Dedifferentiated amniotic fluid mesenchymal stem cell (primary cell): ENCODE measurements at regions not wholly inside any gene's neighbourhood (a gene's known extent, or its start where the extent isn't known, plus 50 kb on each side); places are given as distances from the start of the nearest gene placed in this dataset.
A peak's percentile ranks its signal among the peaks of the same experiment; 100 is the strongest.

ENCODE experiments used
- DNase-seq: peaks from one replicate; pipeline ENCODE4 v3.0.0-alpha.2; 2016; ENCODE audit errors: extremely low spot score

DNA sequence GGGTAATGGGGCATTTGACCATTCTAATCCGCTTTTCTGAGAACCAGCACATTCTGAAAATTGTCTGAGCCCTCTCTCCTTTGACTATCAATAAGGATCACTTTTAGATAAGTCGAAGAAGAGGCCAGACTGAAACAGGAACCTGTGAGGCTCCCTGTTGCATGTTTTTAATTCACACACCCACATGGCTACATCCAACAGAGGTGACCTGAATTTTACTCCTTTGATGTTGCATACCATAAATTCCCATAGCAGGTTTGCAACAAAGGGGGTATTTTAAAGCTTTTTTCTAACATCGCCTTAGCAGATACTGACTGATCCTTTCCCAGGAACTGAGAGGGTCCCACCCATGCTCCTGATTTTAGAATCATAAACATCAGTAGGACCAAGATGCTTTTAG lies 450.8 kb downstream of the USP25 start:
- DNase-seq: no peak

DNA sequence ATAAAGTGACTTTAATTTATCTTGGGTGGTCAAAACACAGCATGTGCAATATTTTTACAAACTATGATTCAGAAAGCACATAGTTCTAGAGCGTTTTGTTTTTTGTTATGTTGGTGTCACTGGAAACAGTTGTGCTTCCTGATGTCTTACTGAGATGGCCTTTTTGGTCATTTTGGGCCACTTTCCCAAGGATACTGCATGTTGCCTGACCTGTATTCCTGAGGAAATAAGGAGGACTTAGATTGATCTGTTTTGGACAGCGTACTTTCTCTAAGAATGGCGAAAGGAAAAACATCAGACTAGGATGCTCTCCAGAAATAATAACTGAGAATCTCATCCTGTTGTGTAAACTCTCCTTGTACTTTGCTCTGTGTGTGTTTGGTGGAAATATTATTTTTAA lies 451.2 kb downstream of the USP25 start:
- no peak for DNase-seq

DNA sequence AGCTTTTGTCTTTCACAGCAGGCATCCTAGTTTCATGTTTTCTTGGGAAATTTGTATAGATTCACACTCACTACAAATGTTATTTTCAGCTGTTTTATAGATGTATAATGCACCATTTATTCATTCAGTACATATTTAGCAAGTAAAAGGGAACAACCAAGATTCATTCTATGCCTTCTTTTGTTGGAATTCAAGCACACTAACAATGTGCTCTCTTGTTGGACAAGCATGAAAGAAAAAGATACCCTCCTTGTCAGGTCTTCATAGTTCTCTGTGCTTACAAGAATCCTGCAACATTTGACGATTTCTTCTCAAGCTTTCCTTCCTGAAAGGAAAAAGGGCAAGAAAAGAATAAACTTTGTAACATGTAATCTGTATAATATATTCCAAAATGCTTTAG lies 456.0 kb downstream of the USP25 start:
- DNase-seq: no peak

DNA sequence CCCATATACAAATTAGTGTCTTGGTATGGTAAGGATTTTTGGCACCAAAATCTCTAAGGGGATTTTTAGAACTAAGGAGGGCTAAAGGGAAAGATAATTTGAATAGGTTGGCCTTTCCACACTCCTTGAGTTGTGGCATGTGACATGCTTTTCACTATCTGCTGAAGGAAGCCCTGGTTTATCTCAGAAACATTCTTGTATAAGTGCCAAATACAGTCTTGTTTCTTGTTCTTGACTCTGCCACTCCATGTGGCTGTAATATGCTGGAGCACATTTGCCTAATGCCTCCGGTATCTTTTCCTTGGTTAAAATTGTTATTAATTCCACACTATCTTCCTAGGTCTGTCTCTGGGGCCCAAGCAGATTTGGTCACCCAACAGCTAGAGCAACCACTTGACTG lies 457.0 kb downstream of the USP25 start:
- no peak for DNase-seq

DNA sequence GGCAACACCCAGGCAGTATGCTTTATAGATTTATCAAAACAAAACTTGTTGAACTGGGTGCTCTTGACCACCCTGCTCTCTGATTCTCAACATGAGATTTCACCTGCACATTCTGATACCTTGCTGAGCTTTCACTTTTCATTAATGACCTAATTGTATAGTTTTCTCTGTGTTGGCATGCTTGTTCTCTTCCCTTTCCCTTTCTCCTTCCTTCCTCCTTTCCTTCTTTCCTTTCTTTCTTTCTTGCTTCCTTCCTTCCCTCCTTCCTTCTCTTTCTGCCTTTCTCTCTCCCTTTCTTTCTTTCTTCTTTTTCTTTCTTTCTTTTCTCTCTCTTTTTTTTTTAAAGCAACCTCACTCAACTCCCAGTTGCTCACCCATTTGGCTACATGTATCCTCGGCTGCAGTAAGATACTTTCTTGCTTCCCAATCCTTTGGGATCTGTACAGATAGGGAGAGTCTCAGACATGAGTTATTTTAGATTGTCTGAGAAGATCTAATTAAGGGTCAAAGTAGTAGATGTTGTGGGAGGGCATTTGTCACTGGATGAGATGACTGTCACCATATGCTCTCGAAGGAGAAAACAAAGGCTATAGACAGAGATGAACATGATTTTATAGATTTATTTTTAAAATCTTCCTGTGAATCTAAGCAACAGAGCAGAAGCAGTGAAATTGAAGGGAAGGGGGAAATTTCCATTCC lies 458.0 kb downstream of the USP25 start:
- DNase-seq: no peak

DNA sequence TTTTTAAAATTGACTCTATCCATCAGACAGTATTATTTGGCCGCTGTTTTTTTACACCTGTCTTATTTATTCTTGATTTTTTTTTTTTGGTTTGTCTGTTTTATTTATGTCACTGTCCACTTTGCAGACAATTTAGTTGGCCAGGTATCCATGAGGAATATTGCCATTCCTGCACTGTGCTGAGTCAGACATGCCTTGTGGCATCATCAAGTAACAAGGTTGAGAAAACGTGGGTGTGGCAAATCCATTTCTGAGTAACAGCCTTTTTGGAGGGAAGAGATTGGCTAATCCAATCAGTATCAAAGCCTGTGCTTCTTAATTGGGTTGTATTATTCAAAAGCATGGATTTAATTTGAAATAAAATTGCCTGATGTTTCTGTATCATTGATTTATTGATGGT lies 463.1 kb downstream of the USP25 start:
- DNase-seq: no peak

DNA sequence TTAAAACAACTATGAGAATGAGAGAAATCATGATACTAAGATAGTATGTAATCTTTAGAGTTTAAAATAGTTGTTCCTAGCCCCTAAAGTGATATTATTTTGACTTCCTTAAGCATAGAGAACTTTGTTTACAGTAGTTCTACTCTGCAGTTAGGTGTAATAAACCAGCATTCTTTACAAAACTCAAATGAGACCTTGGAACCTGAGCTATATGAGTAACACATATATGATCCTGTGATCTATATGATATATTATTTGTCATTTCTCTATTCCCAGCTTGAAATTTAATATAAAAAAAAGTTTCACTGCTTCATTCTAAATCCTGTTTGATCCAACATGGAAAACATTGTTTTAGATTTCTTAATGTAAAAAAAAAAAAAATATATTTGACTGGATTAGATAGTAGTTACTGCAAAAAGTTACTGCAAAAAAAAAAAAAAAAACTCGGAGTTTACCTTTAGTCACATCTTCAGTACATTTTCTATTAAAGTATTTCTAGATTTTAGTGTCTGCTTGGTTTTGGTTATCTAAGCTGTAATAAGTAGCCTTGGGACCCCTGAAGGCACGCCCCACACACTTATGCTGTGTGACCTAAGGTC lies 463.8 kb downstream of the USP25 start:
- DNase-seq: no peak

DNA sequence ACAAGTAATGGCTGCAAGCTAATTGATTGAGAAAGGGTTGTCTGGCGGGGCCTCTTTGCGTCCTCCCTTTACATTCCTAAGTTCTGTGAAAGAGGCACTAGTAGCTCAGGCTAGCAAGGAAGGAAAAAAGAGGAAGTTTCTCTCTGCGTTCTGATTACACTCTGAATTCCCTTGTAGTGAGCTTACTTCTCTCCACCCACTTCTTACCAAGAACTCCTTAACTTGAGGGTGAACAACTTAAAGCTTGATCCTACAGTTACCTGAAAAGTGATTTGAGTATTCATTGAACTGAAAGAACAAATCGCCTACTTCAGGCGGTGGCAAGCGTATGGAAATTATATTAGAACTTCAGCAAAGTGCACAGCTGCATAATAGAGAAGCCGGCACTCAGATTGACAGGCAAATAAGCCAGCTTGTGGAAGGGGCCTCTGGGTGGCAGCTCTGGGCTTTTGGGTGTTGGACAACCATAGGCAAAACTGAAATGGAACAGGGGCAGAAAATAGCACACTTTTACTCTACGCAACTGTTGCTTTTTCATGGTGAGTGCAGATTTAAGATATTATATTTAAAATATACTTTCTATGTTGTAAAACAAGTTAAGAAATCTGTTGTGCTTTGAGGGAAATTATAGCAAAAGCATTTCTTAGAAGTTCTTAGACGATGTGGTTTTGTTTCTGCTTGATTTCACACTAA lies 464.5 kb downstream of the USP25 start:
- peak; percentile 80 for DNase-seq

DNA sequence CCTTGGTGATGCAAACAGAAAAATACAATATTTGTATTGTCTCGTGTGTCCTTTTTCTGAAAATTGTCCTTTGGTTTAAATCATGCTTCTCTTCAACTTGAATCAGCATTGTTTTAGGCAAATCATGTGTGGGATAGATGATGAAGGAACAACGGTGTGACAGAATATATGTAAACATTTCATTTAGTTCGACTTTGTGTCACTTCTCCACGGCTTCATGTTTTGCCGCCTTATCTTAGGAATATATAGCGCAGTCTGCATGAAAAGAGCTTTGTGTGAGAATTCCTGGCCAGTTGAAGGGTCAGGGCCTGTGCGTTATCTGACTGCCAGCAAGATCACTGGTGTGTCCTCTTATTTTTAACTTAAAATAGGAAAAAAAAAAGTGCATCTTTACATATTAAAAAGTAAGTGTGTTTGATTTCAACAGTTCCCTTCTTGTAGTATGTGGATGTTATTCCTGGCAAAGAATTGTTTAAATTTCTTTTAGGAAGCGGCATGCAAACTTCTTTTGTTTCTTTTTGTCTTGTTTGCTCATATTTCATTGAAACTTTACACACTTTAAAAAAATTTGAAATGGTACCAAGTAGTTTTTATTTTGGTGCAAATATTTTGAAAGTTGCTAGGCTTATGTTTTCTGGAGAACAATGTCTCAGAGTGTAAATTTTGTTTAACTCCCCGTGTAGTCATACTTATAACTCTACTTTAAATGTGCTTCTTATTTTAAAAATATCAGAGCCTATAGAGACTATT lies 465.2 kb downstream of the USP25 start:
- no peak for DNase-seq

DNA sequence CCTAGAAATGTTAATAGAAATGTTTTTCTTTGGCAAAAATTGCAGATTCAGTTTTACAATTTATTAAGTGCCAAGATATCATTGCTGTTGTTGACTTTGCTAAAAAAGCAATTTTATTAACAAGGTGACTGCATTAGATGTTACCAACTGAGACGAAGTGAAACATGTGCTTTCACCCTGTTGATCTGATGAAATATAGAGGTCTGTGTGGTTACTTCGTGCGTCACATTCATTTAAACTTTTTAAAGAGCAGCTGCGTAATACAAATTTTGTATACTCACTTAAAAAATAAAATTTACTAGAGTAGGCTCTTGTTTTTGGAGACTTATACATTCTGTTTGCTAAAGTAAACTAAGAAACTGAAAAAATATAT lies 465.7 kb downstream of the USP25 start:
- peak; percentile 75 for DNase-seq

DNA sequence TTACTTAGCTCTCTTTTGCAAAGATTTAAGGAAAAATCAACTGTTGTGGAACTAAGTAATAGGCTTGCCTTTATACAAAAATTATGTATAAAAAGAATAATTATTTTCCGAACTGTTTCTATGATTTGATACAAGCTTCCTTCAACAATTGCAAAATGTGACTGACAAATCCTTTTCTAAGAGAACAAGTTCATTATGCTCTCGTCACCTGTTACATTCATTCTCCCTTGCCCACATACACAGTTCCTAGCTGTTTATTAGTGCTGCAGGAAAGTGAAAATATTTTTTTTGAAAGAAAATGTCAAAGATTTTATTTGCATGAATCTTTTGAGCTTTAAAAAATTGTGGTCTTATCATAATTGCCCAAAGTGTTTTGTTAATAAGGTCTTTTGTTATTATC lies 466.2 kb downstream of the USP25 start:
- DNase-seq: no peak

DNA sequence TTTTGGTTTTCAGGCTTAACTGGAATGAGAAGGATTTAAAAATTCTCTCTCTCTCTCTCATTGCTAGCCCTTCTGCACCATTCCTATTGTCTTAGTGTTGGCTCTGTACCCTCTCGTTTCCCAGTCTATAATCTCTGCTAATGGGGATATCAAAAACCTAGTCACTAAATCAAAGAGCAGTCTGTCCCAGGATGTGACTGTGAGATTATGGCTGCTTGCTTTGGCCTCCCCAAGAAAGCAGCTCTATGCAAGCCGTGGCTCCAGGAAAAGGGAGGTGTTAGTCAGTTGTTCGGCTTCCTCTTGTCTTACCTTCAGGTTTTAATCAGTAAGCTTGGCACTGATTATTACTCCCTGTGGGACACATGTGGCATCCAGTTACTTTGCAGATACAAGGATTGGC lies 468.8 kb downstream of the USP25 start:
- no peak for DNase-seq

DNA sequence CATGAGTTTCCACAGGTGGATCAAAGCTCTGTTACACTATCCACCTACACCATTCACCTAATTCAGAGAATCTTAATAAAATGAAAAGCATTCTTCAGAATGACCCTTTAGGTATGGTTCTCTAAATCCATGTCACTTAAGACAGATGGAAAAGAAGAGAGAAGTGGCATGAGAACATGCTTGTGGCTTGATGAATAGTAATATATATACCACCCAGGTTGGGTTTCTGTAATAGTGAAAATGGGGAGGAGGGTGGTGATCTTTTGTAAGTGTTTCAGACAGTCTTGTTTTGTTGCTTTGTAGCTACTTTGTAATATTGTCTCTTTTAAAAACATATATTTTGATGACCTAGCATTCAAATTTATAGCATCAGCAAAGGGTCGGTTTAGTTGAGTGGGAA lies 469.8 kb downstream of the USP25 start:
- no peak for DNase-seq

DNA sequence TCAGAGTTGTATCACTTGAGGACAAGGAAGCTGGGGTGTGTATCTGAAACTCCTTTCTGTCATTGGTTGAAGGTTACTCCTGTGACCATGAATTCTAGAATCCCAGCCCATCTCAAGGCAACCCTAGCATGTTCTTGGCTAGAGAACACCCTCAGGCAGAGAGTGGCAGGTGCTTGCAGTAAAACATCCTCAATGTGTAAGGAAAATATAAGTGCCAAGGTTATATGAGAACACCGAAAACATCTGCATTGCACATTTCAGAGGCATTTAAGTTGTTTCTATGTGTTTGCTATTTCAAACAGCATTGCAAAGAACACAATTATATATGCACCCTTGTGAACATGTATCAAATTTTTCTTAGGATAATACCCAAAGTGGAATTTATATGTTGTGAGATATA lies 471.9 kb downstream of the USP25 start:
- DNase-seq: no peak

DNA sequence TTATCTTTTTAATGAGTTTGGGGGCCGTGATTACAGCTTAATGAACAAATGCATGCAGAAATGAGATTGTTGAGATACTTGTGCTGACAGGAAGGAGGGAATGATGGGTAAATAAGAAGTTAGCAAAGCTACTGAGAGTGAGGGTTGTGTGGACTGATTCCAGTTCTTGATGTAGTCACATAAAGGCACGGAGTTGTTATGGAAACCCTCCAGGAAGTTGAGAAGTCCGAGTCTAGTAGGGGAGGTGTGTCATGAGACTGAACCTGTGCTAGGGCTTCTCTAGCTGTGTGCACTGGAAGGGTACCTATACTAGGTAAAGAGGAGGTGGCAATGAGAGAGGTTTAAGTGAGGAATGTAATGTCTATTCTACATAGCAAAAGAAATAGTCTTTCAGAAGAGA lies 475.7 kb downstream of the USP25 start:
- DNase-seq: no peak

DNA sequence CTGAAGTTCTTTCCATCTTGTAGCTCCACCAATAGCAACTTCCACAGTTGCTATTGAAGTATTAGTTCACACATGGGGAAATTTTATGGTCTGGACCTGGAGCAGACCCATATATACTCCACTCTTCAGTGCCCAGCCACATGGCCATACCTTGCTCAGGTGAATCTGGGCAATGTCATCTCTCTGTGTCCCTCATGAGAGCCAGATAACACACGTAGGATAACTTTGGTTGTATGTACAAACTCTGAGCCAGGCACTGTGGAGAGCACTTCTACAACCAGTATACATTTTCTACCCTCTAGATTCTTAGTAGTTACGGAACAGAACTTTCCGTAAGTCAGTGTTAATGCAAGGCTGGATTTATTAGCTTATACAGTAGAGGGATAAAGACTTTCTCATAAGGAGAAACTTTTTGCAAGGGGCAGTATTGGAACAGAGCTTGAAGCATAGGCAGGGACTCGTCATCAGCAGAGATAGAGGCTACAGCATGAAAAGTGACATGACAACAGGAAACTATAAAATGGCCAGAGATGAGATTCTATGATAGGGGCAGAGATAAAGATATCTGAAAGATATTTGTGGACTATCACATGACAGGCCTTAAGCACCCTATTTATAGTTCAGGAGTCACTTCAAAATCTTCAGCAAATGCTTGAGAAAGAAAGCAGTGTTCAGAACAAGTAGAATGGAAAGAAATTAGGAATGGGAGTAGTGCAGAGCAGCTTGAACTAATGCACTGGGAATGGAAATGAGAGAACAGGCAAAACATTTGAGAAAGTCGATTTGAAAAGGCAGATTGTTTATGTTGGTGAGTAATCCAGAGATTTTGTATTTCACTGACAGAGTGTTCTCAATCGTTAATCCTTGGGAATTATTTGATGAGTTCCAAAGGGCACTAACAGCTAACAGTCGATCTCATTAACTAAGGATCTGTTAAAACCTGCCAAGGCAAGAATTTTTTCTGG lies 481.8 kb downstream of the USP25 start:
- DNase-seq: no peak

DNA sequence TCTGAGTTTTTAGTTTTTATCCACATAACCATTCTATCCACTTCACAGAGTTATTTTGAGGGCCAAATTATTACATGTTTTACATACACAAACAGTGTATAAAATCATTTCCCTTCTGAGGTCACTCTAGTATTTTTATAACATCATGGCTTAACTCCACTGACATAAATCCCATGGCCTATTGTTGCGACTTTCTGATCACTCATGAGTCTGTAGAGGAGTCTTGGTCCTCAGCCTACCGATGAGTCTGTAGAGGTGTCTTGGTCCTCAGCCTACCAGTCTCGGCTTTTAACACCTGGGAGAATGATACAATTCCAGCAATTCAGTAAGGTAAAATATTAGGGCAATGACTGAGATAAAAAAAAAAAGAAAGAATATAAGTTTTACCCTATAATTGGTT lies 483.7 kb downstream of the USP25 start:
- DNase-seq: no peak

DNA sequence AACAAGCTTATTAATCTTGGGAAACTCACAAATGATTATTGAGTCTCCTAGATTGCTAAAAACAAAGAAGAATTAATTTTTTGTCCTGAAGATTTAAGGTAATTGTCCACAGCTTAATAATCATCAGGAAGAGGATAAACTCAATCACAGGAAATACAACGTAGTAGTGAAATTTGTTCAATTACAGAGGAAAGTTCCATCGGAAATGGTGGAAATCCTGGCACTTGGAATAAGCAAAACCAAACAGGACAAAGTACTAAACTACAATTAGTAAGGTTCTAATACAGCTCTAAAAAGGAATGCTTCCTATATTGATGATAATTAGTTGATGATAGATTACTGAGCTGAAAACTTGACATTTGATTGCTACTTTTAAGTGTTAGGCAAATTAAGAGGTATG lies 485.4 kb downstream of the USP25 start:
- no peak for DNase-seq

DNA sequence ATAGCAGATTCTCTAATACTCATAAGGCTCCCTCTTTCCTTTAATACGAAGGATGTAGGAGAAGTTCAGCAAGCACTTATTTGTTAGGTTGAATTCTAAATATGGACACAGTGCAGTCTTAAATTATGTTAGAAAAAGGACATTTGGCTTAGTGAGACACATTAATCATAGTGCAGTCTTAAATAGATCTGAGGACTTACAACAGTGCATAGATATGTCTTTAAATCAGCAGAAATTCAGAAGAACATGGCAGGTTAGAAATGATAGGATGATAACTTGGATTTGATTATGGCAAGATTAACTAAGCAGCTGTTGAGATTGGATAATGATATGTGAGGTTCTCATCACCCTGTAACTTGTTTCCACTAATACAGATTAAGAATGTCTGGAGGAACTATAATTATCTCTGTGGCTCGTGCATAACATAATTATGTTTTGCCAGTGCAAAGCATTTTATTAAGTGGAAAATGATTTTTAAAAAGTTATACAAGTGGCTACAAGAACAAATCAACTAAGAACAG lies 485.9 kb downstream of the USP25 start:
- no peak for DNase-seq

DNA sequence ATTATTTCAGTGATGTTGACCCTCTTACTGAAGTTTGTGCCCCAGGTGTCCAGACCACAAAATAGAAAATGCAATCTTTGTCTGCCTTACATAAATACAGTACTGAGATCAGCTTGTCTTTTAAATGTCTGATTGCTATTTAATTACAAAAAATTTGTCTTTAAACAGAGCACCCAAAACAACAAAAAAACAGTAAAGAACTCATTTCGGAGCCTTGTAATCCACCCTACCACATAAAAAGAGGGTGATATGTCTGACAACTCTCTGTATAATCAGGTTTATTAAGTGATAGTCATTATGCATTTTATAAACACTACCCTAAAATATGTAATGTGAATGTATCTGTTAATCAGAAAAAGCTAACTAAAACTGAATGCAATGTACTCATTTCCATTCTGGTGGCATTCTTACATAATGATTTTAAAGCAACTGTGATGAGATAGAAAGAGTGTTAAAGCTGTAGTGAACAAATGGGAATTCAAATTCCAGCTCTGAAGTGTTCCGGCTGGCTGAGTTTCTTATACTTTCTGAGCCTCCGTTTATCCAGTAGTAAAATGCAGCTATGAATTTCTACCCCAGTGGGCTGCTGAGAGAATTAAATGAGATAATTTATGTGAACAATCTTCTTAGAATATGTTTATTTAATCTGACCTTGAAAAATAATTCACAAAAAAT lies 486.6 kb downstream of the USP25 start:
- no peak for DNase-seq
